K562 (cell line): ENCODE measurements at regions not wholly inside any gene's neighbourhood (a gene's known extent, or its start where the extent isn't known, plus 50 kb on each side); places are given as distances from the start of the nearest gene placed in this dataset.

Source experiments
- BRF2 ChIP-seq: IDR thresholded peaks from 3 replicates; pipeline ENCODE4 v1.6.1; 2011; ENCODE audit warnings: borderline replicate concordance, mild to moderate bottlenecking; ENCODE audit not compliant: insufficient read length, insufficient read depth
- CTCFL ChIP-seq: IDR thresholded peaks from 2 replicates; pipeline ENCODE4 v1.6.1; 2011; ENCODE audit warnings: borderline replicate concordance, low read depth, mild to moderate bottlenecking, moderate library complexity, low read length; ENCODE audit not compliant: insufficient read depth, poor library complexity, severe bottlenecking
- ELK3 ChIP-seq: fragments of 450-650 bp; formaldehyde crosslinking; IDR thresholded peaks from 2 replicates; pipeline ENCODE4 v1.4.0; 2020; ENCODE audit warnings: mild to moderate bottlenecking
- EP400 ChIP-seq: fragments of 450-650 bp; IDR thresholded peaks from 2 replicates; pipeline ENCODE4 v1.6.1; 2017; ENCODE audit warnings: antibody characterized with exemption, mild to moderate bottlenecking, moderate library complexity
- OTX1 ChIP-seq: fragments of 450-650 bp; formaldehyde crosslinking; IDR thresholded peaks from 2 replicates; pipeline ENCODE4 v1.4.0; 2022; ENCODE audit warnings: mild to moderate bottlenecking
- POLR2A ChIP-seq: fragments of 450-650 bp; conservative IDR thresholded peaks from 2 replicates; pipeline ENCODE4 v1.6.1; 2016
- PRPF4 ChIP-seq: fragments of 200-400 bp; formaldehyde crosslinking; IDR thresholded peaks from one replicate; pipeline ENCODE4 v1.6.1; 2017; ENCODE audit warnings: low read length, low read depth, mild to moderate bottlenecking; ENCODE audit not compliant: insufficient read depth, poor library complexity, severe bottlenecking
- RAD51 ChIP-seq: fragments of 450-650 bp; IDR thresholded peaks from 2 replicates; pipeline ENCODE4 v1.7.1; 2016; ENCODE audit warnings: low read depth, mild to moderate bottlenecking, borderline replicate concordance
- RBM25 ChIP-seq: fragments of 200-400 bp; formaldehyde crosslinking; IDR thresholded peaks from 2 replicates; pipeline ENCODE4 v1.6.1; 2018; ENCODE audit warnings: low read length, low read depth, moderate library complexity; ENCODE audit not compliant: severe bottlenecking
- SETDB1 ChIP-seq: IDR thresholded peaks from one replicate; pipeline ENCODE4 v1.6.1; 2012; ENCODE audit warnings: low read length, control low read depth, inconsistent platforms
- TAF15 ChIP-seq: fragments of 200-400 bp; formaldehyde crosslinking; IDR thresholded peaks from 2 replicates; pipeline ENCODE4 v1.6.1; 2017; ENCODE audit warnings: mild to moderate bottlenecking, low read depth, low read length, moderate library complexity
- TAF7 ChIP-seq: fragments of 450-650 bp; IDR thresholded peaks from 2 replicates; pipeline ENCODE4 v1.6.1; 2016; ENCODE audit warnings: missing genetic modification characterization, missing compliant biosample characterization
- TCFL5 ChIP-seq: fragments of 250-450 bp; sonication (Bioruptor Pico); conservative IDR thresholded peaks from 2 replicates; pipeline ENCODE4 v1.6.1; 2021; ENCODE audit warnings: mild to moderate bottlenecking, moderate library complexity, matching md5 sums
- ZNF280A ChIP-seq: fragments of 450-650 bp; IDR thresholded peaks from 2 replicates; pipeline ENCODE4 v1.6.1; 2018; ENCODE audit warnings: mild to moderate bottlenecking, low read depth; ENCODE audit not compliant: partially characterized antibody
- ZNF407 ChIP-seq: fragments of 450-650 bp; IDR thresholded peaks from 2 replicates; pipeline ENCODE4 v1.6.1; 2016; ENCODE audit warnings: low read depth

- no peak for TF ChIP-seq TAF7 (tag)
- peak; percentile 54 for TF ChIP-seq RBM25
- peak; percentile 85 for TF ChIP-seq RAD51
- no peak for TF ChIP-seq OTX1 (CRISPR knock-in tag)
- TF ChIP-seq BRF2, result no peak
- no peak for TF ChIP-seq EP400
- TF ChIP-seq TAF15, result no peak
- no peak for TF ChIP-seq POLR2A
- TF ChIP-seq ELK3 (CRISPR knock-in tag), result no peak
- no peak for TF ChIP-seq ZNF407
- TF ChIP-seq CTCFL, result no peak
- TF ChIP-seq PRPF4, result no peak
- TF ChIP-seq SETDB1, result no peak
- no peak for TF ChIP-seq ZNF280A
- TF ChIP-seq TCFL5, result no peak
Measured at GRCh38 chr7:101736084-101736483, 81.3 kb upstream of the CUX1 start (continued).
